Endothelial cell of umbilical vein (primary cell): ENCODE measurements at regions not wholly inside any gene's neighbourhood (a gene's known extent, or its start where the extent isn't known, plus 50 kb on each side); places are given as distances from the start of the nearest gene placed in this dataset.

ENCODE experiments used
- BruUV-seq: library from RNA; stranded (reverse); fragments of 400-500 nt; replicated peaks from 2 replicates; lab custom pipeline; 2021; lab: Mats Ljungman, UMichigan
- CTCF ChIA-PET: fragments of 300-600, 350-600 bp; sonication (Branson Sonifier 250); formaldehyde crosslinking; loops from one replicate; lab custom pipeline; 2021; ENCODE audit warnings: antibody characterized with exemption, inconsistent platforms; lab: Charles Lee
- POLR2A ChIA-PET: fragments of 300-600, 350-600 bp; sonication (Branson Sonifier 250); formaldehyde crosslinking; loops from one replicate; lab custom pipeline; 2021; ENCODE audit warnings: antibody characterized with exemption, inconsistent platforms; lab: Charles Lee
- DNase-seq: peaks from one replicate; pipeline ENCODE4 v3.0.0-alpha.2; 2011; ENCODE audit warnings: low read depth, low spot score
- FAIRE-seq: peaks from 2 replicates; lab custom pipeline; 2011; peaks lifted over from hg19 to GRCh38; lab: Jason Lieb, UNC
- H2AFZ ChIP-seq: 2 replicates; pipeline ENCODE4 v1.6.0; 2012; ENCODE audit warnings: low read depth, low read length, control low read depth, inconsistent platforms
- H3K27ac ChIP-seq: 2 replicates; pipeline ENCODE4 v1.5.1; 2011; ENCODE audit warnings: low read depth, mild to moderate bottlenecking, control low read depth, low read length, moderate library complexity; ENCODE audit not compliant: insufficient read depth
- H3K27me3 ChIP-seq, 2 experiments: 2 replicates each; pipeline versions ENCODE4 v1.6.0 to v1.6.1; 2011; ENCODE audit warnings: low read length in 2 of 2, mixed read lengths in 1 of 2; ENCODE audit not compliant: control insufficient read depth in 2 of 2, insufficient read depth in 2 of 2
- H3K36me3 ChIP-seq, 2 experiments: 2 replicates in 1 of 2; 3 replicates in 1 of 2; pipeline ENCODE4 v1.5.1; 2011; ENCODE audit warnings: low read length in 2 of 2, mild to moderate bottlenecking in 1 of 2, moderate library complexity in 1 of 2; ENCODE audit not compliant: control insufficient read depth in 2 of 2, insufficient read depth in 2 of 2; ENCODE audit errors: extremely low read depth in 1 of 2
- H3K4me1 ChIP-seq: 3 replicates; pipeline ENCODE4 v1.5.1; 2011; ENCODE audit warnings: mild to moderate bottlenecking, low read length; ENCODE audit not compliant: control insufficient read depth, insufficient read depth; ENCODE audit errors: extremely low read depth
- H3K4me2 ChIP-seq: 2 replicates; pipeline ENCODE4 v1.6.1; 2011; ENCODE audit warnings: low read length, control low read depth, mixed read lengths; ENCODE audit not compliant: insufficient read depth
- H3K4me3 ChIP-seq, 3 experiments: fragments of 200-600 bp in 1 of 3; sonication (generic), shearing (Covaris generic) in 1 of 3; replicated peaks in 1 of 3; 2 replicates each; pipeline ENCODE4 v1.5.1; 2011 to 2016; ENCODE audit warnings: control low read depth in 3 of 3, low read length in 3 of 3, mild to moderate bottlenecking in 2 of 3, inconsistent platforms in 1 of 3, low read depth in 1 of 3, moderate library complexity in 1 of 3; ENCODE audit not compliant: insufficient read depth in 1 of 3
- H3K79me2 ChIP-seq: 2 replicates; pipeline ENCODE4 v1.6.0; 2012; ENCODE audit warnings: low read length, inconsistent platforms; ENCODE audit not compliant: control insufficient read depth, insufficient read depth
- H3K9ac ChIP-seq: replicated peaks from 2 replicates; pipeline ENCODE3; 2011; ENCODE audit warnings: low read length, control low read depth; ENCODE audit not compliant: insufficient read depth; ENCODE audit errors: extremely low read depth
- H3K9me1 ChIP-seq: replicated peaks from 3 replicates; pipeline ENCODE4 v1.6.0; 2011; ENCODE audit warnings: mild to moderate bottlenecking, low read length; ENCODE audit not compliant: control insufficient read depth, insufficient read depth; ENCODE audit errors: extremely low read depth
- H3K9me3 ChIP-seq: replicated peaks from 2 replicates; pipeline ENCODE4 v1.5.1; 2012; ENCODE audit warnings: low read length, inconsistent platforms; ENCODE audit not compliant: control insufficient read depth, insufficient read depth
- H4K20me1 ChIP-seq: replicated peaks from 2 replicates; pipeline ENCODE3; 2011; ENCODE audit warnings: mild to moderate bottlenecking, low read length; ENCODE audit not compliant: control insufficient read depth, insufficient read depth; ENCODE audit errors: extremely low read depth
- EZH2 ChIP-seq: IDR thresholded peaks from 2 replicates; pipeline ENCODE4 v1.6.1; 2012; ENCODE audit warnings: borderline replicate concordance, low read depth, mild to moderate bottlenecking, moderate library complexity, low read length, inconsistent platforms; ENCODE audit not compliant: severe bottlenecking
- FOS ChIP-seq: IDR thresholded peaks from 2 replicates; pipeline ENCODE4 v1.6.1; 2011; ENCODE audit warnings: mild to moderate bottlenecking, low read length, moderate library complexity, borderline replicate concordance; ENCODE audit not compliant: insufficient read depth
- JUN ChIP-seq: IDR thresholded peaks from 2 replicates; pipeline ENCODE4 v1.6.1; 2011; ENCODE audit warnings: borderline replicate concordance, low read depth; ENCODE audit not compliant: insufficient read length, insufficient read depth
- MYC ChIP-seq: IDR thresholded peaks from one replicate; pipeline ENCODE4 v1.6.1; 2011; ENCODE audit warnings: mild to moderate bottlenecking, low read depth, low read length
- POLR2A ChIP-seq: IDR thresholded peaks from 2 replicates; pipeline ENCODE4 v1.6.1; 2012; ENCODE audit warnings: low read depth, mild to moderate bottlenecking, control low read depth, low read length
- dilution Hi-C: fragments of 300-500 bp; cut with MboI; formaldehyde crosslinking; loops from one replicate; pipeline ENCODE4 v1.15.0; 2019; ENCODE audit warnings: low sequenced_read_pairs; ENCODE audit not compliant: extremely low pct_ligation_motif_present
- intact Hi-C: fragments of 100-400 bp; cut with micrococcal nuclease; formaldehyde crosslinking; loops from one replicate; pipeline ENCODE4 v1.10.0; 2022
- TF ChIP-seq, protein P1 (sequence below): IDR thresholded peaks from 2 replicates; pipeline ENCODE4 v1.6.1; 2011; ENCODE audit not compliant: insufficient read depth, insufficient read length
- TF ChIP-seq, protein P2 (sequence below), 2 donors: IDR thresholded peaks; 1 replicate in 1 of 2; 2 replicates in 1 of 2; pipeline ENCODE4 v1.5.1; 2011; ENCODE audit warnings: low read length in 2 of 2, mild to moderate bottlenecking in 2 of 2, moderate library complexity in 2 of 2, control low read depth in 1 of 2, inconsistent platforms in 1 of 2, low read depth in 1 of 2; ENCODE audit not compliant: insufficient read depth in 1 of 2; ENCODE audit errors: extremely low read depth in 1 of 2

GRCh38 chr22:22362311-22362710 lies 117.7 kb downstream of the VPREB1 start:
- H2AFZ ChIP-seq, result no peak overlapping the region
- H3K79me2 ChIP-seq, result no peaks in the 10 kb centered on the region
- dilution Hi-C loops, result no loop called here
- no peak overlapping the region for H3K9ac ChIP-seq
- H3K9me3 ChIP-seq, result no peaks in the 10 kb centered on the region
- CTCF ChIA-PET, result interaction anchor here (1.0 to 1.2 kb wide), 2 partner anchors 19 kb away, joined by 3 to 4 read pairs; no protein-coding TSS in a partner anchor
- no peak overlapping the region for H3K4me2 ChIP-seq
- TF ChIP-seq MYC, result no peak
- TF ChIP-seq, protein P1, sequence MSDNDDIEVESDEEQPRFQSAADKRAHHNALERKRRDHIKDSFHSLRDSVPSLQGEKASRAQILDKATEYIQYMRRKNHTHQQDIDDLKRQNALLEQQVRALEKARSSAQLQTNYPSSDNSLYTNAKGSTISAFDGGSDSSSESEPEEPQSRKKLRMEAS, result no peak
- TF ChIP-seq EZH2, result no peak
- TF ChIP-seq POLR2A, result no peak
- no peak for TF ChIP-seq FOS
- TF ChIP-seq, protein P2, sequence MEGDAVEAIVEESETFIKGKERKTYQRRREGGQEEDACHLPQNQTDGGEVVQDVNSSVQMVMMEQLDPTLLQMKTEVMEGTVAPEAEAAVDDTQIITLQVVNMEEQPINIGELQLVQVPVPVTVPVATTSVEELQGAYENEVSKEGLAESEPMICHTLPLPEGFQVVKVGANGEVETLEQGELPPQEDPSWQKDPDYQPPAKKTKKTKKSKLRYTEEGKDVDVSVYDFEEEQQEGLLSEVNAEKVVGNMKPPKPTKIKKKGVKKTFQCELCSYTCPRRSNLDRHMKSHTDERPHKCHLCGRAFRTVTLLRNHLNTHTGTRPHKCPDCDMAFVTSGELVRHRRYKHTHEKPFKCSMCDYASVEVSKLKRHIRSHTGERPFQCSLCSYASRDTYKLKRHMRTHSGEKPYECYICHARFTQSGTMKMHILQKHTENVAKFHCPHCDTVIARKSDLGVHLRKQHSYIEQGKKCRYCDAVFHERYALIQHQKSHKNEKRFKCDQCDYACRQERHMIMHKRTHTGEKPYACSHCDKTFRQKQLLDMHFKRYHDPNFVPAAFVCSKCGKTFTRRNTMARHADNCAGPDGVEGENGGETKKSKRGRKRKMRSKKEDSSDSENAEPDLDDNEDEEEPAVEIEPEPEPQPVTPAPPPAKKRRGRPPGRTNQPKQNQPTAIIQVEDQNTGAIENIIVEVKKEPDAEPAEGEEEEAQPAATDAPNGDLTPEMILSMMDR (IDR thresholded peaks at IDR 0.05; ENCODE audit: extremely low read depth in 1 of 2, insufficient read depth in 1 of 2, low read depth in 1 of 2, low read length in 2 of 2), result no peak
- TF ChIP-seq JUN, result no peak
- no peaks in the 10 kb centered on the region for H4K20me1 ChIP-seq
- no peak for DNase-seq
- H3K4me3 ChIP-seq, result no peak overlapping the region
- no peak overlapping the region for H3K27ac ChIP-seq
- no peaks in the 10 kb centered on the region for H3K9me1 ChIP-seq
- H3K36me3 ChIP-seq, result no peaks in the 10 kb centered on the region
- H3K4me1 ChIP-seq, result no peaks in the 10 kb centered on the region
- no peak for FAIRE-seq
- H3K27me3 ChIP-seq, result peaks cover 4 to 16% of the 10 kb centered on the region in 2 experiments
- BruUV-seq, result no TSS peak
- POLR2A ChIA-PET, result no interaction called here
- intact Hi-C loops, result no loop called here
